Pons (tissue), 1 donor: ENCODE measurements at regions not wholly inside any gene's neighbourhood (a gene's known extent, or its start where the extent isn't known, plus 50 kb on each side); places are given as distances from the start of the nearest gene placed in this dataset.

ENCODE experiments used
- DNase-seq: peaks from one replicate; pipeline ENCODE4 v3.0.0-alpha.2; 2016; ENCODE audit warnings: low spot score

DNA sequence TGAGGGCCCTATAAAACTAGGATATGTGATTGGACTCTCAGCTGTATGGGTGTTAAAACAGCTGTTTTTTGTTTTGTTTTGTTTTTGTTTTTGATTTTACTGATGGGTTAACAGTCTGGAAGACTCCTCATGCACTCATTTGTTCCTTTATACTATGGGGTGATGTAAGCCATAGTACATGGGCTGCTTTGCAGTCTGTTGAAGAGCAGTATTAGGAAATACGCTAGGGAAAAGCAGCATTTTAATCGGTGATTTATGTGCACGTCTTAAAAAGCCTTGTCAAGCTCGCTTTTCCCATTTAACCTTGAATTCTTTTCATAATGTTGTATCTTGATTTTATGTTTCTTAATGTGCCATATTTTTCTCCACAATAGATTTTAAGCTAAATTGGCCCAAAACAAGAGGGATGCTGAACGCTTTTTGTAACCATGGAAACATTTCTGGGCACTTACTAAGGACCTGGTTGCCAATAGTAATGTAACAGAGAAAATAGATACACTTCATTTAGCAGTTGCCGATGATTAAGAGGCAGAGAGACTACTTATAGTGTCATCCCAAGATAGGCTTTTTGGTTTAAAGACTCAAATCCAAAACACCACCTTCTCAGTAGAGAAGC, 244.0 kb downstream of the SNAPC1 start:
- DNase-seq = no peak

DNA sequence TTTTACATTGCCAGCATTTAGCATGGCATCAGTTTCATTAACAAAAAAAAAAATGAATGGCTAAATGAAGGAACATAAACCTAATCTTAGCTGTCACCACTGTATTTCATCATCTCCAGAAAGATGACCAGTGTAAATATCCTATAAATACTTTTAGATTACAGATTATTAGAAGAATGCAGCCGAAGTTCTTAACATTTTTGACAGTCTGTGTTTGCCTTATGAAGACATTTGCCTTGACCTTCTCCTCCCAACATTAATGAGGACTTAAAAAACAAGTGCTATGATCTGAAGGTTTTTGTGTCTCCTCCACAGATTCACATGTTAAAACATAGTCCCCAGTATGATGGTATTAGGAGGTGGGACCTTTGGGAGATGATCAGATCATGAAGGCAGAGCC, 253.0 kb downstream of the SNAPC1 start:
- no peak for DNase-seq

DNA sequence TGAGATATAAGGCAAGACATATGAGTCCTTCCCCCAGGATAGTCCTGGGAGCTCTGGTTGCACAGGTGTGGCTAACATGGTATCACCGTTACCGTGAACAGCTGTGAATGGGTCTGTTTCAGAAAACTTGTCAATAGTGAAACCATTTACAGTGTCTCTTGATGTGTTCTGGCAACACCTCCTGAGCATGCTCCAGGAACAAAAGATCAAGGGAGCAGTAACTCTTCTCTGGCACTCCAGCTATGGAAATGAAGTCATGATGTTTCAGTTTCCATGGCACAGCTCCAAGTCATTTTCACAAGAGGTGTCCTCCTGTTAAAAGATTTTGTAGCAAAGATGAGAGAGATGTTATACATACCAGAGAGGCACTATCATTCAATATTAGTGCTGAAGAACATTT, 253.7 kb downstream of the SNAPC1 start:
- DNase-seq = no peak

DNA sequence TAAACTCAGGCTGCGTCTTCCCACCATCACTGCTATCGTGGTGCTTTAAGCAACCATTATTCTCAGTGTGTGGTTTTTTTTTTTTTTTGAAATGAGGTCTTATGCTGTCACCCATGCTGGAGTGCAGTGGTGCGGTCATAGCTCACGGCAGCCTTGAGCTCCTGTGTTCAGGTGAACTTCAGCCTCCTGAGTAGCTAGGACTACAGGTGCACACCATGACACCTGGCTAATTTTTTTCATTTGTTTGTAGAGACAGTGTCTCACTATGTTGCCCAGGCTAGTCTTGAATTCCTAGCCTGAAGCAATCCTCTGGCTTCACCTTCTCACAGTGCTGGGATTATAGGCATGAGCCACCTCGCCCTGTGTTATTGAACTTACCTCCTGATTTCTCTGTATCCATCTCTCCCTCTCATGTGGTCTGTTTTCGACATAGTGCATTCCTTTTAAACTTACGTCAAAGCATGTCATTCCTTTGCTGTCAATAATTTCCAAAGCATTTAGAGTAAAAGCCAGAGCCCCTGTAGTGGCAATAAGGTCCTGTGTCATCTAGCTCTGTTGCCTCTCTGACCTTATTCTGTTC, 255.5 kb downstream of the SNAPC1 start:
- DNase-seq = no peak

DNA sequence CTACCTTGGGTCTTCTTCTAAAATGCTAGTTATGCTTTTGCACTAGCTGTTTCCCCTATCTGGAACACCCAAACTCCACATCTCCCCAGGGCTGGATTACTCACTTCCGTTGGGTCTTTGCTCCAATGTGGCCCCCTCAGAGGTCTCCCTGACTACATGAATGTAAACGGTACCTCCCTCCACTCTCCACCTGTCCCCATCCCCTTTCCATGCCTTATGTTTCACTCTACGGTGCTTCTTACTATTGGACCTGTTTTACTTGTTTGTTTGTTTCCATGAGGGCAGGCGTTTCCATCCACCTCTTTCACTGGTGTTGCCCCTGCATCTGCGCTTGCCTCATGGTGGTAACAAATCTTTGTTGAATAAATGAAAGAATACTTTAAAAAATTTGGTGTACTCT, 256.4 kb downstream of the SNAPC1 start:
- DNase-seq = no peak

DNA sequence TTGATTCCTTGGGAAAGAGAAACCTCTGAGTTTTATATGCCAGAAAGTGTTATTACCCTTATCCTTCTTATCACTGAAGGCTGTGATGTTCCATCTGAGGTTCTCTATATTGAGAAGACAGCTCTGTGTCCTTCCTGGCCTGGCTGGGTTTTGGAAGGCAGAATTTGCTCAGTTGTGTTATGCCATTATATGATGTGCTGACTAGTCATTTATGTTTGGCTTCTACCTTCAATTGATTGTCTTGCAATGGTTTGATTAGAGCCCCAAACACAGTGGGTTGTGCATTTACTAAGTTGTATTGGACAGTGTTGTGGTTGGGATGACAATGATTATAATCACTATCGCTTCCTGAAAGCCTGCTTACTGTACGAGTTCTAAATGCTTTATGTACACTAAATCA, 265.7 kb downstream of the SNAPC1 start:
- no peak for DNase-seq

DNA sequence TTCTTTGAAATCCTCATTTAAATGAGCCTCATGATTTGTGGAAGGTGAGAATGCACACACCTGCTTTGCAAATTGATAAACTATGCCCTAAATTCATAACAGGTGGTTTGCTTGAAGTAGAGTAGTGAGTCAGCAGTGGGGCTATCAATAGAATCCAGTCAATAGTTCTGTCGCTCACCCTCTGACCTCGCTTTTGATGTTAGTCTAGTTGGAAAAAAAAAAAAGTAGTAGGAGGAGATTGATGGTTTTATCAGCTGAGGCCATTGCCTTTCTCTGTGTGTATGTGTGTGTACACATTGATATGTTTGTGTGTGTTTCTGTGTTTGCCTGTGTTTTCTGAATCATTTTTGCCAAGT, 267.3 kb downstream of the SNAPC1 start:
- DNase-seq = no peak

DNA sequence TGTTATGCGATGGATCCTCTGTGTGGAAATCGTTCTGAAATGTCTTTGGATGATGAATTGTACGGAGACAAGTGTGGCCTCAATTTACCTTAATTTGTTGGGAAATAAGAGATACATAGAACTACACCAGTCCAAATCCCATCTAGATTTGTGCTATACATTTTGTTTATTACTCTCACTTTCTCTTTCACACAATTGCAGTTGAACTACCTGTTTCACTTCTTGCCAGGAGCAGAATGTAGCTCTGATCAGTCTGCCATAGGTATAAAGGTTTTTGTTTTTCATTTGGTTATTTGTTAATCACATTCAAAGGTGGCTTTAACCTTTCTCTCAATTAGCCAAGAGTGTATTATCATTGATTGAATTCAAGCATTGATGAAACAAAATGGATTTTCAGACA, 268.2 kb downstream of the SNAPC1 start:
- no peak for DNase-seq

DNA sequence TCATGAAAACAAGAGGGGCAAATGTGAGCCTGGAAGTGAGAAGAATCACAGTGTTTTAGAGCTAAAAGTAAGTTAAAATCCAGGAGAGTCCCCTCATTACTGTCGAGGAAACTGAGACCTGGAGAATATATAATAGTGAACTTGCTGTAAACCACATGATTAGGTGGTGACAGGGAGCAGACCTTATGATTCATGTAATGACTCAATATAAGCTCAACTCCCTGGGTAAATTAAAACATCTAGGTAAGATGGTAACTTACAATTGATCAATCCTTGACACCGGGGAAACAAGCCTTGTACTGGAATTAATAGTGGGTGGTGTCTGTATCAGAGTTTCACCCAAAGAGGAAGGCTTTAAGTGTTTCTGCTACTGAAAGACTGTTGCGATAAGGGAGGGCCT, 269.3 kb downstream of the SNAPC1 start:
- DNase-seq = no peak

DNA sequence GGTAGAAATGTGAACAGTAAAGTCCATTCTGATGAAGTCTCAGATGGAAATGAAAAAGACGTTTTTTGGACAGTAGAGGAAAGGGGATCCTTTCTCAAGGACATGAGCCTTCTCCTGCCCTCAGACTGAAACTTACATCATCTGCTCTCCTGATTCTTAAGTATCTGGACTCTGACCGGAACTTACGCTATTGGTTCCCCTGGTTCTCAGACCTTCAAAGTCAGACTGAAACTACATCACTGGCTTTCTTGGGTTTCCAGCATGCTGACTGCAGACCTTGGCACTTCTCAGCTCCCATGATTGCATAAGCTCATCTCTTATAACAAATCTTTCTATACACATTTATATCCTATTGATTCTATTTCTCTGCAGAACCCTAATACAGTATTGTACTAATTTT, 291.0 kb downstream of the SNAPC1 start:
- DNase-seq = no peak

DNA sequence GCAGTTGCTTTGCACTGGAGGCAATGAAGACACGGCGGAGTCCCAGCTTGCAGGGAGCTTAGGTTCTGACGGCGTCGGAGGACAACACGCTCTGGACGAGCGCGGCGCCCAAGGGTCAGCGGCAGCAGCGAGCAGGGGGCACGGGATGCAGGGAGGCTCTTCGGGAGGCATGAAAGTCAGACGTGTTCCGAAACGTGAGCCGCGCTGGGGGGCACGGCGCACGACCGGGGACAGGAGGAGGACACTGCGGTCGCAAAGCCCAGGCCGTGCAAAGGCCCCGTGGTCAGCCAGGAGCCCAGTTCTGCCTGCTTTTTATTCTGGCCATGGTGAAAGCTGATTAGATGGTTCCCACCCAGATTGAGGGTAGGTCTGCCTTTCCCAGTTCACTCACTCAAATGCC, 294.6 kb downstream of the SNAPC1 start:
- DNase-seq = no peak

DNA sequence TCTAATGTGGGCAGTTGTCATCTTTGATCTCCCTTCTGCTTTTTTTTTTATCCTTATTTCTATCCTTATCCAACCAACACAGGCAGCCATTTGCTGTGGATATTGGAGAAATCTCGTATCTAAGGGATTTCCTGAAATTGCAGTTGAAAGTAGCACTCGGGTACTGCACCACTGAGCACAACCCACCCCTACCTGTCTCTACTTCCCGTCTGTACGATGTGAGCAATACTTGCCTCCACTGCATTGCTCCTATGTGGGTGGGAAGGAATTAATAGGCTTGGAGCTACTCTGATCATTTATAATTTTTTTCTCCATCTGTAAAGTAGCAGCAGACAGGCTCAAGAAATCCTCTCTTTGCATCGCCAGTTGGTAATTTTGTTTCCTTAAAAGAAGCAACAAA, 300.4 kb downstream of the SNAPC1 start:
- no peak for DNase-seq

DNA sequence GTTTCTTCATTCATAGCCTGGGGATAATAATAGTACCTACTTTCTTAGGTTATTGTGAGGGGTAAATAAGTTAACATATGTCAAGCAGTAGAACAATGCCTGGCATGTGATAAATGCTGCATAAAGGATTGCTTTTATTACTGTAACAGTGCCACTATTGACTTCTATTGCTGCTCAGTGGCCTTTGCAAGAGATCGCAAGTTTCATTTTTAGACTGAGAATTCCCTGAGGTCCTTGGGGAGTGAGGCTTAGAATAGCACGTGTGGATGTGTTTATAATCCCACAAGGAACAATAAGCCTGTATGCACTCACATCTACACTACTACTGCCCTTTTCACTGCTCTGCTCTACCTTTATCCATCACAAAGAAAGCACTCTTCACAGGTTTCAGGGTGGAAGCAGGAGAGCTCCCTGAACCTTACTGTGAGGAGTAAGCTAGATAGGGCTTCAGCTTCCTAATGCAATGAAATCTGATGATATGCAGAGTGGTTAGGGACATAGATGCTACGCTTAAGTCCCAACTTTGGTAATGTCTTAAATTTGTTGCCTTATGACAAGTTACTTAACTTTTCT, 302.6 kb downstream of the SNAPC1 start:
- DNase-seq = peak; percentile 3

DNA sequence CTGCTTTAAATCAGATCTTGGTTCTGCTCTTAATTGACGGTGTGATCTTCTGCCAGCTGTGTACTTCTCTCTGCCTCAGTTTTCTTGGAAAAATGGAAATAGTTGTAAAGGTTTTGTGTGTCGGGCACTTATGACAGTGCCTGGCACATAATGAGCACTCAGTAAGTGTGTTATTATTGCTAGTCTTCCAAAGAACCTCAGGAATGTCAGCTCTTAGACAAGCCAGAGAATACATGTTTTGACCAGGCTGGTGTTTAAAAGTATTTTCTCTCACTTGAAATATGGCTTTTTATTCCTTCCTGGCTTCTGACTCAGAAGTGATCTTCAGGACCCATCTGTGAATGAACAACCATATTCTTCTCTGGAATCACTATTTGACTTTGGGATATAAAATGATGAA, 304.1 kb downstream of the SNAPC1 start:
- DNase-seq = no peak

DNA sequence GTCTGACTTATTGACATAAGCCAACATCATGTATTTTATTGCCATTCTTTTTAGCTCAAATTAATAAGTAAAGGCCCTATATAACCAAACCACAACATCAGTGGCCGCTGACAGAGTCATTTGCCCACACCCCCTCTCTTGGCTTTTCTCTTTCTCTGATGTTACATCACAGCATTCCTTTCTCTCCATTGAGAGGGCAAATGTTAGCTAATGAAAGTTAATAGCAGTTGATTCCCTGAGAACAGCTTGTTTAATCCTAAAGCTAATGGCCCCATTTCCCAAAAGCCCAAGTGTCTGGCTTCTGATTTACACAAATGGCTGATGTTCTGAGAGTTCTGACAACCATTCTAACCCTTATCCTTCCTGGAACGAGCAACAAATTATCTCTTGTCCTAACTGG, 308.8 kb downstream of the SNAPC1 start:
- DNase-seq = no peak

DNA sequence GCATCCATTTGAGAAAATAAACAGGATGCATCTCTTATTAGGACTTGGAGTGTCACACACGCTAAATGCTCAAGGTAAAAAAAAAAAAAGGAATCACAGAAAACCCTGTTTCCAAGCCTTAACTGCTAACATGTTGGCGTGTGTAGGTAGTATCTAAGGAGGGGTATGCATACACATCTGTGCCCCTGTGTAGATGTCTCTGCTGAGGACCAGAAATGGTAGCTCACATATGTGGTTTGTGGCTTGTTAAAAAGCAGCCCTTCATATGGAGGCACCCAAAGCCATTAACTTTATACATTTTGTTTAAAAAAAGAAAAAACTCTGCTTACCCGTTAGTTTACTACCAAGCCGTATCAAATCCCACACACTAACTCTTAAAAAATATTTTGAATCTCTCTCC, 314.1 kb downstream of the SNAPC1 start:
- no peak for DNase-seq

DNA sequence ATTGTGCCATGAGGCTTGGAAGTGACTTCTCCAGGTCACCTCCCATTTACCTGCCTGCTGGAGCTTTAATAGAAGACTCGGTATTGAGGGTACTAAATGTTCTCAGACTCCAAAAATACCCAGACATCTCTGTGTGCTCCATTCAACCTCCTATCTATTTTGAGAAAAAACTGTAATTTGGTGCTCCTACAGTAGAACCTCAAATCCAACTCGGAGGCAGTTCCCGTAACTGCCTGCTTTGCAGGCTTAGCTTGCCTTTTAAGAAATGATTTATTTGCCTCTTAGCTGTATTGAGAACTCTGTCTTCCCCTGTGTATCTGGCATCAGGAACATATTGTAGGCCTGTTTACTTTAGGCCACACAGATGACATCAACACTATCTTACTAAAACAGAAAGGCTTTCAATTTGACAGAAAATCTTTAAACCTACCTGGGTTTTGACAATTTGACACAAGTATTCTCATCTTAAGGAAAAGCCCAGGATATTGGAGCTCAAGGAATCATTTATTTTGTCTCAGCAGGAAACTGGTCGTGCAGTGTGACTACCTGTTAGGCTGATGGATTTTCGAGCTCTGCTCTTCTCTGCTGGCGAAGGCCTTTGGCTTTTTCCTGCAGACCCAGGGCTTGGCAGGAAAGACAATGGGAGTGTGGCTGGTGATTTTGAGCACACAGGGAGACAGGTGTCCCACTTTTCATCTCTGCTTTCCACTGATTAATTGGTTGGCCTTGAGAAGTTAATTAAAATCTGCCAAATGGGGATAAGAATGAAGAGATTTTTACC, 314.8 kb downstream of the SNAPC1 start:
- DNase-seq = no peak

DNA sequence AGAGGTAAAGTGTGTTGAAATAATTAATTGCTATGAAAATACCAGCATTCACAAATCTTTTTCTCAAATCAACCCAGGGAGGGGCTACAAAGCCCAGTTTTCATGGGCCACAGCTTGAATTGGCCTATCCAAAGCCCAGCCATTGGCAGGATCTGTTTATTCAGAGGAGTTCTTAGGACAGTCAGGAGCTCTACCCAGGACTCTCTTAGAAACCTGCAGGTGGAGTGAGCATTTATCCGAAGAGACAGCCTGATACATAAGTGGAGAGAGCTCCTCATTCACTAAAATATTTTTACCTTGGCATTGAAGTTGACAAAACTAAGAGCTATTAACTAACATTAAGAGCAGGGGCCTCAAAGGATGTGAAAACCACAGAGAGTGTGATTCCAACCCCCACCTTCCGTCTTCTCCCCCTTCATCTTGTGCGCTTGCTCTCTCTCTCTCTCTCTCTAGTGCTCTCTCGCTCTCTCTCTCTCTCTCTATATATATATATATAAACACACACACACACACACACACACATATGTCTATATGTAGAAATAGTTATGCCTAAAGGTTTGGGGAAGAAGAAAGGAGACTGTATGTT, 315.5 kb downstream of the SNAPC1 start:
- DNase-seq = no peak

DNA sequence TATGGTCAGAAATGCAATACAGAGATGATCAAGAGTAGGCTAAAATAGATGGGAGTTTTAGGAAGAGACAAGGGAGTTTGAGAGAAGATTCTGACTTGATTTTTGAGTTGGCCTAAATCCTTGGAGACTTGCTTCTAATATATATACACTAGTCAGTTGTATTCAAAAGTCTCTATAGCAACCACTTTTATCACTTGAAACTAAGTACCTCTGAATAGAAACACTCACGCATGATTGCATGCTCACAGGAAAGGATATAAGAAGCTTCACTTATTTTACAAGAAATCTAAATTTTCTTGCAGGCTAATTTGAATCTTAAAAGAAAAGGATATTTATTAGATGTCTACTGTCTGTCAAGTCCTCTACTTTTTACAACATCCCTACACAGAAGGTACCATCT, 316.8 kb downstream of the SNAPC1 start:
- DNase-seq = no peak

DNA sequence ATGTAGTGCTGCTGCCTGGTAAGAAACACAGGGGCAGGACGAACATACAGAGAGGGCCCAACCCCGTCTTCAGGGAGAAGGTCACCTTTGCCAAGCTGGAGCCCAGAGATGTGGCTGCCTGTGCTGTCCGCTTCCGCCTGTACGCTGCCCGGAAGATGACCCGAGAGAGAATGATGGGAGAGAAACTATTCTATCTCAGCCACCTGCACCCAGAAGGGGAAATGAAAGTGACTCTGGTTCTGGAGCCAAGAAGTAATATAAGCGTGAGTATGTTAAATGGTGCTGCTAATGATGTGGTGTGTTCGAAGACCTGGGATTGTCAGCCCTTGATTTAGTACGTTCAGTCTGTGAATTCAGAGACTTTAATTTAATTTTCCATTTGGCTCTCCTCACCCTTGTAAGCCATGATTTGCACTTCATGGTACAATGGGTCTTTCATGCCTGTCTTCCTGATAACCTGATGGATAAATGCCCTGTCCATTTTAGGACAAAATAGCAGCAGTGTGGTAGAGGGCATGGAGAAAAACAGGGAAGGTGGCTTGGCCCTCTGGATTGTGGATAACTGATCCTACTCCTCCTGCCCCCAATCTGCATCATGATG, 318.9 kb downstream of the SNAPC1 start:
- no peak for DNase-seq

DNA sequence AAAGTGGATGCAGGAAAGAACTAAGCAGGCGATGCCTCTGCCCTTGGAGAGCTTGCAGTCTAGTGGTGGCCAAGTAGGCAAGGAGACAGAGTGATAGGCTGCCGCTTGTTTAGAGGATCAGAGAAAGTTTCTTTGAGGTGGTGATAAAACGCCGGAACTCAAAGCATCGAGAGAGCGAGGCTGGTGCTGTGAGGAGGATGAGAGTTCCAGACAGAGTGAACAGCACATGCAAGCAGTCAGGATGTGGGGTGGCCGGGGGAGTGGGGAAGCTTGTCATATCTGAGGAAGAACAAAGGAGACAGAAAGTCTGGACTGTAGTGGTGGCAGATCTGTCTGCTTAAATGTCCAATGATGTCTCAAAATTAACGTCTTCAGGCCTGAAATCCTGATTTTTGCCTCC, 319.7 kb downstream of the SNAPC1 start:
- no peak for DNase-seq

DNA sequence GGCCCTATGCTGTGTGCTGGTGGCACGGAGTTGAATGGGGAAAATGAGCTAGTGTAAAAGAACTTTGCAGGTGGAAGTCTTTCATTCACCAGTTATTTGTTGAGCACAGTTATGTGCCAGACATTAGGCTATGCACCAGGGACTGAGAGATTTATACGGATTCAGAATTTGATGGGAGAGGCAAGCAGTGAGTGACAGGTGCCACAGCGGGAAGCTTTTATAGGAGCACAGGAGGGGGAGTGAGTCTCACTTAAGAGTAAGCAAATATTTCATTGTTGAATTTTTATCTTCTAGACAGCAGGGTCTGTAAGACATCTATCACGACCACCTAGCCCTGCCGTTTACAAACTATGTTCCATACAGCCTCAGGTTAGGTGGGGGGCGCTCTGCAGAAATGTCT, 320.6 kb downstream of the SNAPC1 start:
- no peak for DNase-seq

DNA sequence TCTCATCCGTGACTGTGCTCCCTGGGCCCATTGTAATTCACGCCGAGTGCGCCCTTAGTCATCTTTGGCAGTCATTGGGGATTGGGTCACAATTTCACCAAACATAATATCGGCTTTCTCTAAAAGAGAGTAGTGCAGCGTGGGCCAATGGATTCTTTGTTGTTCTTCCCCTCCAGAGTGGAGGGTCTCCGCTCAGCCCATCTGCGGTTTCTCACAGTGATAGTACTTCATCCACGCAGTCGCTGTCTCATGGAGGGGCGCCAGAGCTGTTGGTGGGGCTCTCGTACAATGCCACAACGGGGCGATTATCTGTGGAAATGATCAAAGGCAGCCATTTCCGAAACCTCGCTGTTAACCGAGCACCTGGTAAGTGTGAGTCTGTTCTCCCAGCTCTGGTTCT, 321.8 kb downstream of the SNAPC1 start:
- peak; percentile 59 for DNase-seq
